IMR-90 (cell line): ENCODE measurements at regions not wholly inside any gene's neighbourhood (a gene's known extent, or its start where the extent isn't known, plus 50 kb on each side); places are given as distances from the start of the nearest gene placed in this dataset.

Experiments
- ATAC-seq: fragments of 200-7000 bp; cut with Tn5 transposase; 2 replicates; pipeline ENCODE4 v1.9.1; 2020; ENCODE audit warnings: low read depth, mild to moderate bottlenecking, moderate library complexity
- BruUV-seq: library from RNA; stranded (reverse); fragments of 400-500 nt; replicated peaks from 2 replicates; lab custom pipeline; 2021; lab: Mats Ljungman, UMichigan
- CTCF ChIA-PET: fragments of 300-600 bp; formaldehyde crosslinking; extraction: SDS; loops from one replicate; lab custom pipeline; 2021; ENCODE audit warnings: antibody characterized with exemption; lab: Yijun Ruan, JAX
- POLR2A ChIA-PET: fragments of 300-600 bp; sonication (Branson Sonifier 250); formaldehyde crosslinking; loops from one replicate; lab custom pipeline; 2022; ENCODE audit warnings: antibody characterized with exemption; ENCODE audit not compliant: unreplicated experiment; lab: Charles Lee
- DNase-seq: peaks from one replicate; pipeline ENCODE4 v3.0.0; 2013
- H2AFZ ChIP-seq: replicated peaks from 2 replicates; pipeline ENCODE3; 2013; ENCODE audit warnings: low read length, mild to moderate bottlenecking; ENCODE audit not compliant: poor library complexity
- H2AK5ac ChIP-seq: 2 replicates; pipeline ENCODE4 v1.6.1; 2013; ENCODE audit warnings: low read depth, low read length, inconsistent platforms
- H2AK9ac ChIP-seq: replicated peaks from 2 replicates; pipeline ENCODE3; 2013; ENCODE audit warnings: mild to moderate bottlenecking, low read depth, low read length, moderate library complexity; ENCODE audit not compliant: poor library complexity
- H2BK120ac ChIP-seq: 2 replicates; pipeline ENCODE4 v1.6.1; 2013; ENCODE audit warnings: low read depth, low read length, inconsistent platforms
- H2BK15ac ChIP-seq: 3 replicates; pipeline ENCODE4 v1.6.1; 2013; ENCODE audit warnings: low read depth, low read length, inconsistent platforms
- H2BK20ac ChIP-seq: 2 replicates; pipeline ENCODE4 v1.6.1; 2013; ENCODE audit warnings: low read depth, mild to moderate bottlenecking, inconsistent platforms, low read length, moderate library complexity
- H2BK5ac ChIP-seq: 2 replicates; pipeline ENCODE4 v1.6.1; 2013; ENCODE audit warnings: mild to moderate bottlenecking, low read depth, low read length, inconsistent platforms; ENCODE audit not compliant: poor library complexity, severe bottlenecking
- H3K14ac ChIP-seq: replicated peaks from 2 replicates; pipeline ENCODE4 v1.6.1; 2013; ENCODE audit warnings: low read depth, low read length, inconsistent platforms
- H3K18ac ChIP-seq: 2 replicates; pipeline ENCODE4 v1.6.1; 2013; ENCODE audit warnings: low read depth, low read length, control low read depth
- H3K23ac ChIP-seq: 2 replicates; pipeline ENCODE4 v1.6.1; 2013; ENCODE audit warnings: low read depth, low read length, inconsistent platforms
- H3K27ac ChIP-seq: 2 replicates; pipeline ENCODE4 v1.5.1; 2013; ENCODE audit warnings: mild to moderate bottlenecking, control low read depth, low read length; ENCODE audit not compliant: insufficient read depth
- H3K27me3 ChIP-seq: 2 replicates; pipeline ENCODE4 v1.6.1; 2013; ENCODE audit warnings: low read length; ENCODE audit not compliant: control insufficient read depth, insufficient read depth
- H3K36me3 ChIP-seq: 2 replicates; pipeline ENCODE4 v1.6.1; 2013; ENCODE audit warnings: low read length, mixed read lengths; ENCODE audit not compliant: control insufficient read depth, insufficient read depth
- H3K4ac ChIP-seq: 2 replicates; pipeline ENCODE4 v1.6.1; 2013; ENCODE audit warnings: low read depth, low read length, inconsistent platforms
- H3K4me1 ChIP-seq: 2 replicates; pipeline ENCODE4 v1.6.1; 2013; ENCODE audit warnings: low read length, mixed read lengths; ENCODE audit not compliant: control insufficient read depth, insufficient read depth
- H3K4me2 ChIP-seq: 2 replicates; pipeline ENCODE4 v1.6.1; 2013; ENCODE audit warnings: low read depth, mild to moderate bottlenecking, control low read depth, low read length, moderate library complexity
- H3K4me3 ChIP-seq: 2 replicates; pipeline ENCODE4 v1.5.1; 2013; ENCODE audit warnings: low read depth, mild to moderate bottlenecking, control low read depth, low read length, moderate library complexity; ENCODE audit not compliant: insufficient read depth
- H3K56ac ChIP-seq: 2 replicates; pipeline ENCODE4 v1.6.1; 2013; ENCODE audit warnings: low read length, inconsistent platforms; ENCODE audit not compliant: insufficient read depth; ENCODE audit errors: extremely low read depth
- H3K79me1 ChIP-seq, 2 experiments: 2 replicates each; pipeline ENCODE4 v1.6.1; 2013; ENCODE audit warnings: low read length in 2 of 2, inconsistent platforms in 1 of 2, low read depth in 1 of 2
- H3K9ac ChIP-seq: 2 replicates; pipeline ENCODE4 v1.6.1; 2013; ENCODE audit warnings: low read depth, low read length, control low read depth
- H3K9me1 ChIP-seq: 2 replicates; pipeline ENCODE4 v1.6.1; 2013; ENCODE audit warnings: low read length, inconsistent platforms; ENCODE audit not compliant: insufficient read depth
- H3K9me3 ChIP-seq: 2 replicates; pipeline ENCODE4 v1.6.1; 2013; ENCODE audit warnings: low read length; ENCODE audit not compliant: control insufficient read depth, insufficient read depth
- H4K20me1 ChIP-seq: 2 replicates; pipeline ENCODE4 v1.6.1; 2013; ENCODE audit warnings: low read length, inconsistent platforms; ENCODE audit not compliant: insufficient read depth
- H4K5ac ChIP-seq: 2 replicates; pipeline ENCODE4 v1.6.1; 2013; ENCODE audit warnings: mild to moderate bottlenecking, low read depth, low read length, control low read depth
- H4K8ac ChIP-seq, 2 experiments: 2 replicates each; pipeline ENCODE4 v1.6.1; 2013; ENCODE audit warnings: low read depth in 2 of 2, low read length in 2 of 2, control low read depth in 1 of 2, inconsistent platforms in 1 of 2
- H4K91ac ChIP-seq: 2 replicates; pipeline ENCODE4 v1.6.1; 2013; ENCODE audit warnings: low read depth, low read length, inconsistent platforms; ENCODE audit not compliant: insufficient read depth
- CEBPB ChIP-seq: IDR thresholded peaks from 2 replicates; pipeline ENCODE4 v1.6.1; 2012; ENCODE audit warnings: low read depth, low read length, improper control_type of control experiment
- FOS ChIP-seq: fragments of 150-350 bp; IDR thresholded peaks from 2 replicates; pipeline ENCODE4 v1.6.1; 2016; ENCODE audit warnings: low read depth, low read length
- MAFK ChIP-seq: IDR thresholded peaks from 2 replicates; pipeline ENCODE4 v1.6.1; 2012; ENCODE audit warnings: low read depth, low read length, improper control_type of control experiment
- NFE2L2 ChIP-seq: fragments of 150-350 bp; IDR thresholded peaks from 2 replicates; pipeline ENCODE4 v1.6.1; 2016; ENCODE audit warnings: low read depth, mild to moderate bottlenecking, low read length
- RCOR1 ChIP-seq: IDR thresholded peaks from 2 replicates; pipeline ENCODE4 v1.6.1; 2012; ENCODE audit warnings: mild to moderate bottlenecking, low read length, improper control_type of control experiment; ENCODE audit not compliant: insufficient replicate concordance
- USF2 ChIP-seq: fragments of 150-350 bp; IDR thresholded peaks from 2 replicates; pipeline ENCODE4 v1.6.1; 2017; ENCODE audit warnings: mild to moderate bottlenecking, antibody characterized with exemption, low read length, low read depth
- WGBS, 2 experiments: methylation state at CpG; one replicate each; pipeline versions ENCODE4 v1.1.5 to v1.1.7; 2013; ENCODE audit warnings: missing lambda C conversion rate in 2 of 2; ENCODE audit not compliant: insufficient read length in 1 of 2; ENCODE audit errors: extremely low coverage in 2 of 2; 5-methylcytosine and 5-hydroxymethylcytosine counted together
- dilution Hi-C: fragments of 300-500 bp; cut with HindIII; formaldehyde crosslinking; loops from one replicate; pipeline ENCODE4 v1.14.3; 2018; ENCODE audit warnings: low sequenced_read_pairs; ENCODE audit not compliant: unreplicated experiment
- in situ Hi-C: fragments of 300-500 bp; cut with MboI; formaldehyde crosslinking; loops from 3 replicates; pipeline ENCODE4 v1.14.3; 2019; ENCODE audit warnings: low sequenced_read_pairs, inconsistent platforms, mixed read lengths
- intact Hi-C: fragments of 100-400 bp; cut with micrococcal nuclease; formaldehyde crosslinking; loops from 2 replicates; pipeline ENCODE4 v1.10.0; 2022
- TF ChIP-seq, protein P1 (sequence below): fragments of 150-350 bp; IDR thresholded peaks from 2 replicates; pipeline ENCODE4 v1.6.1; 2016; ENCODE audit warnings: low read depth, mild to moderate bottlenecking, low read length, moderate library complexity, borderline replicate concordance

DNA sequence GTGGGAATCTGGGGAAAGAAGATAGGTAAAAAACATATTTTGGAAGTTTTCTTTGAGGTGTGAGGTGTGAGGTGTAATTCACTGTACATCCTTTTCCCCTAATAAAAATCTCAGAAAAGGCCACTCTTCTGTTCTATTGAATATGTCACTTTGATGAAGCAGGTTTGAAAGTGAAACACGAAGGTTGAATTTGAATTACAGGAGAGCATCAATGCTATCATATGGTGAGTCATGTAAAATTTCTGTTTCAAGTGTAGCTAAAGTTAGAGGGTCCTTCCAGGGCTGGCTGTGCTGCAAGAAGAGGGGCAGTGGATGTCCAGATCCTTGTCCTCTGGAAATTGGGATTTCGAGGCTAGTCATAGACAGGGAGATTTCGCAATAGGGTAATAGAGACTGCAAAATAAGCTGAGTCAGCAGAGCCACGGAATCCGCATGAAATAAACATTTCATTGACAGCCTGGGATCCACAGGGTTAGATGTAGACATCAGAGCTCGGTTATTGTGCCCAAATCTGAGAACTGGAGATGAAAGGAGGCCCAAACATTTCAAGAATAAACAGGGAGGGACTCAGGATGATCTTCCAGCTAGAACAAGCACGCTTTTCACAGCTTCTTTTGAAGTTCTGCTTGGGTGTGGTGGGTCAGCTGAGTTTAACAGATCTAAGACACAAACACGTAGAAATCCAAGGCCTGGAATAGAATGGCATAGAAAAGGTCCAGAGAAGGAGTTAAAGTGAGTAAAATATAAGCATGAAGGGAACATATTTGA, 194.4 kb upstream of the CDKN2B start:
- in situ Hi-C loops (no loop called here), intact Hi-C loops (no loop called here), dilution Hi-C loops (no loop called here)
- H2BK20ac ChIP-seq = peak overlapping the region; percentile 5
- no peak overlapping the region for H2AK9ac ChIP-seq
- WGBS, 2 experiments = 48% methylated on average over 3 of the region's 8 CpGs; no CpG with 5 or more reads in 1 of the 2 experiments
- no peak overlapping the region for H3K4me3 ChIP-seq
- no peak overlapping the region for H2AK5ac ChIP-seq
- H3K4me1 ChIP-seq = peaks cover 2% of the 10 kb centered on the region; the same call in 1 of the 2 replicates
- no peak overlapping the region for H3K9ac ChIP-seq
- H3K27me3 ChIP-seq = 0 out of 2 replicates have a peak, but pooled peaks cover 2% of the 10 kb centered on the region
- no peak overlapping the region for H2BK5ac ChIP-seq
- H3K4ac ChIP-seq = no peak overlapping the region
- H3K18ac ChIP-seq = no peak overlapping the region
- ChIA-PET CTCF (interaction anchor here (1.2 to 1.7 kb wide), 4 partner anchors 11 to 195 kb away, joined by 3 to 10 read pairs (median 4); no protein-coding TSS in a partner anchor), POLR2A (interaction anchor here (0.6 kb wide), 1 partner anchor 9 kb away, joined by 3 read pairs; no protein-coding TSS in a partner anchor)
- peak; percentile 49 for ATAC-seq
- H3K9me3 ChIP-seq = no peaks in the 10 kb centered on the region
- H3K4me2 ChIP-seq = peak overlapping the region; percentile 56
- H4K91ac ChIP-seq = no peak overlapping the region
- H2AFZ ChIP-seq = no peak overlapping the region
- no peaks in the 10 kb centered on the region for H3K36me3 ChIP-seq
- H2BK120ac ChIP-seq = peak overlapping the region; percentile 20; the same call in 1 of the 2 replicates
- peak; percentile 54 for DNase-seq
- no TSS peak for BruUV-seq
- no peak overlapping the region for H3K56ac ChIP-seq
- H2BK15ac ChIP-seq = no peak overlapping the region
- no peak overlapping the region; the same call in 1 of the 2 replicates for H3K14ac ChIP-seq
- H3K23ac ChIP-seq = no peak overlapping the region; the same call in 1 of the 2 replicates
- 0 out of 2 replicates have a peak, but pooled peaks cover 3% of the 10 kb centered on the region for H3K9me1 ChIP-seq
- no peak overlapping the region for H4K5ac ChIP-seq
- no peak overlapping the region for H4K8ac ChIP-seq
- H3K27ac ChIP-seq = no peak overlapping the region
- no peaks in the 10 kb centered on the region for H4K20me1 ChIP-seq
- no peaks in the 10 kb centered on the region for H3K79me1 ChIP-seq
- TF ChIP-seq RCOR1 (no peak), USF2 (no peak), NFE2L2 (peak; percentile 57; the same call in 1 of the 2 replicates), FOS (0 out of 2 replicates have a peak, but pooled peaks have one; percentile 26), CEBPB (peak; percentile 99), MAFK (peak; percentile 100)
- TF ChIP-seq, protein P1, sequence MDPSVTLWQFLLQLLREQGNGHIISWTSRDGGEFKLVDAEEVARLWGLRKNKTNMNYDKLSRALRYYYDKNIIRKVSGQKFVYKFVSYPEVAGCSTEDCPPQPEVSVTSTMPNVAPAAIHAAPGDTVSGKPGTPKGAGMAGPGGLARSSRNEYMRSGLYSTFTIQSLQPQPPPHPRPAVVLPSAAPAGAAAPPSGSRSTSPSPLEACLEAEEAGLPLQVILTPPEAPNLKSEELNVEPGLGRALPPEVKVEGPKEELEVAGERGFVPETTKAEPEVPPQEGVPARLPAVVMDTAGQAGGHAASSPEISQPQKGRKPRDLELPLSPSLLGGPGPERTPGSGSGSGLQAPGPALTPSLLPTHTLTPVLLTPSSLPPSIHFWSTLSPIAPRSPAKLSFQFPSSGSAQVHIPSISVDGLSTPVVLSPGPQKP = no peak
